ENCODE measurements at regions not wholly inside any gene's neighbourhood (a gene's known extent, or its start where the extent isn't known, plus 50 kb on each side); places are given as distances from the start of the nearest gene placed in this dataset.

GRCh38 chr9:91085517-91086291, 276.0 kb downstream of the AUH start:
- H3K4me1 ChIP-seq (ENCODE audit: control insufficient read depth, insufficient read depth, low read length): peaks cover 4% of the 10 kb centered on the region; the same call in 1 of the 2 replicates
- no peaks in the 10 kb centered on the region for H3K36me3 ChIP-seq (ENCODE audit: control insufficient read depth, insufficient read depth, low read length)
- H3K27me3 ChIP-seq (ENCODE audit: control insufficient read depth, insufficient read depth, low read length): no peaks in the 10 kb centered on the region
- no peak overlapping the region for H3K9ac ChIP-seq (ENCODE audit: low read length)
- H3K9me3 ChIP-seq (ENCODE audit: control insufficient read depth, insufficient read depth, low read depth, low read length): no peaks in the 10 kb centered on the region
- no peak overlapping the region for H3K27ac ChIP-seq (ENCODE audit: low read depth, low read length)
- no peak overlapping the region for H3K4me3 ChIP-seq (ENCODE audit: low read depth, low read length)

- no peaks in the 10 kb centered on the region for H3K9me3 ChIP-seq (ENCODE audit: control insufficient read depth, insufficient read depth, low read depth, low read length)
- no peak overlapping the region for H3K4me3 ChIP-seq (ENCODE audit: low read depth, low read length)
- no peaks in the 10 kb centered on the region for H3K36me3 ChIP-seq (ENCODE audit: control insufficient read depth, insufficient read depth, low read length)
- H3K27ac ChIP-seq (ENCODE audit: low read depth, low read length): no peak overlapping the region
- no peak overlapping the region for H3K9ac ChIP-seq (ENCODE audit: low read length)
- H3K27me3 ChIP-seq (ENCODE audit: control insufficient read depth, insufficient read depth, low read length): no peaks in the 10 kb centered on the region
- H3K4me1 ChIP-seq (ENCODE audit: control insufficient read depth, insufficient read depth, low read length): peaks cover 4% of the 10 kb centered on the region; the same call in 1 of the 2 replicates
These were observed 274.9 kb downstream of the AUH start for GRCh38 chr9:91086657-91087461.

DNA sequence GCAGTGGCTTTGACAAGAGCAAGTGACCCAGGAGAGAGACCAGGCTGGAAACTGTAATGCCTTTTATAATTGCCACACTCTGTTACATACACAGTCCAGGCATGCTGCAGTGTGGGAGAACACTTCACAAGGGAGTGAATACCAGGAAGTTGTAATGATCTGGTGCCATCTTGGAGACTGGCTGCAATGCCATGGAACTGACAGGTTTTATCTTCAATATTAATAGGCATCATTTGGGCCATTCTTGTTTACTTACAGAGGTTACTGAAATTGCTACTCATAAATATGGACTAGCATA, 274.3 kb downstream of the AUH start:
- H3K4me1 ChIP-seq (ENCODE audit: control insufficient read depth, insufficient read depth, low read length): peaks cover 4% of the 10 kb centered on the region; the same call in 1 of the 2 replicates
- H3K27ac ChIP-seq (ENCODE audit: low read depth, low read length): no peak overlapping the region
- H3K27me3 ChIP-seq (ENCODE audit: control insufficient read depth, insufficient read depth, low read length): no peaks in the 10 kb centered on the region

GRCh38 chr9:91089405-91090129, 272.2 kb downstream of the AUH start:
- Histone ChIP-seq H3K4me1 (ENCODE audit: control insufficient read depth, insufficient read depth, low read length) (no peaks in the 10 kb centered on the region; the same call in 1 of the 2 replicates), H3K9ac (ENCODE audit: low read length) (no peak overlapping the region), H3K27ac (ENCODE audit: low read depth, low read length) (no peak overlapping the region), H3K27me3 (ENCODE audit: control insufficient read depth, insufficient read depth, low read length) (no peaks in the 10 kb centered on the region), H3K9me3 (ENCODE audit: control insufficient read depth, insufficient read depth, low read depth, low read length) (no peaks in the 10 kb centered on the region), H3K4me3 (ENCODE audit: low read depth, low read length) (no peak overlapping the region), H3K36me3 (ENCODE audit: control insufficient read depth, insufficient read depth, low read length) (no peaks in the 10 kb centered on the region)

More for the DNA sequence above, 274.3 kb downstream of the AUH start:
- Histone ChIP-seq H3K9ac (ENCODE audit: low read length) (no peak overlapping the region), H3K36me3 (ENCODE audit: control insufficient read depth, insufficient read depth, low read length) (no peaks in the 10 kb centered on the region), H3K9me3 (ENCODE audit: control insufficient read depth, insufficient read depth, low read depth, low read length) (no peaks in the 10 kb centered on the region), H3K4me3 (ENCODE audit: low read depth, low read length) (no peak overlapping the region)

- H3K9ac ChIP-seq (ENCODE audit: low read length): no peak overlapping the region
- H3K36me3 ChIP-seq (ENCODE audit: control insufficient read depth, insufficient read depth, low read length): no peaks in the 10 kb centered on the region
- H3K4me3 ChIP-seq (ENCODE audit: low read depth, low read length): no peak overlapping the region
- peaks cover 1% of the 10 kb centered on the region; the same call in 1 of the 2 replicates for H3K9me3 ChIP-seq (ENCODE audit: control insufficient read depth, insufficient read depth, low read depth, low read length)
- H3K4me1 ChIP-seq (ENCODE audit: control insufficient read depth, insufficient read depth, low read length): no peaks in the 10 kb centered on the region; the same call in 1 of the 2 replicates
- H3K27me3 ChIP-seq (ENCODE audit: control insufficient read depth, insufficient read depth, low read length): no peaks in the 10 kb centered on the region
- H3K27ac ChIP-seq (ENCODE audit: low read depth, low read length): no peak overlapping the region
These were observed 271.6 kb downstream of the AUH start for GRCh38 chr9:91090130-91090410.

GRCh38 chr9:91092214-91092613, 269.5 kb downstream of the AUH start:
- H3K9me3 ChIP-seq (ENCODE audit: control insufficient read depth, insufficient read depth, low read depth, low read length): peaks cover 6% of the 10 kb centered on the region; the same call in 1 of the 2 replicates
- H3K36me3 ChIP-seq (ENCODE audit: control insufficient read depth, insufficient read depth, low read length): no peaks in the 10 kb centered on the region
- H3K9ac ChIP-seq (ENCODE audit: low read length): no peak overlapping the region
- H3K27ac ChIP-seq (ENCODE audit: low read depth, low read length): no peak overlapping the region
- no peaks in the 10 kb centered on the region for H3K27me3 ChIP-seq (ENCODE audit: control insufficient read depth, insufficient read depth, low read length)
- H3K4me1 ChIP-seq (ENCODE audit: control insufficient read depth, insufficient read depth, low read length): no peaks in the 10 kb centered on the region; the same call in 1 of the 2 replicates
- no peak overlapping the region for H3K4me3 ChIP-seq (ENCODE audit: low read depth, low read length)

DNA sequence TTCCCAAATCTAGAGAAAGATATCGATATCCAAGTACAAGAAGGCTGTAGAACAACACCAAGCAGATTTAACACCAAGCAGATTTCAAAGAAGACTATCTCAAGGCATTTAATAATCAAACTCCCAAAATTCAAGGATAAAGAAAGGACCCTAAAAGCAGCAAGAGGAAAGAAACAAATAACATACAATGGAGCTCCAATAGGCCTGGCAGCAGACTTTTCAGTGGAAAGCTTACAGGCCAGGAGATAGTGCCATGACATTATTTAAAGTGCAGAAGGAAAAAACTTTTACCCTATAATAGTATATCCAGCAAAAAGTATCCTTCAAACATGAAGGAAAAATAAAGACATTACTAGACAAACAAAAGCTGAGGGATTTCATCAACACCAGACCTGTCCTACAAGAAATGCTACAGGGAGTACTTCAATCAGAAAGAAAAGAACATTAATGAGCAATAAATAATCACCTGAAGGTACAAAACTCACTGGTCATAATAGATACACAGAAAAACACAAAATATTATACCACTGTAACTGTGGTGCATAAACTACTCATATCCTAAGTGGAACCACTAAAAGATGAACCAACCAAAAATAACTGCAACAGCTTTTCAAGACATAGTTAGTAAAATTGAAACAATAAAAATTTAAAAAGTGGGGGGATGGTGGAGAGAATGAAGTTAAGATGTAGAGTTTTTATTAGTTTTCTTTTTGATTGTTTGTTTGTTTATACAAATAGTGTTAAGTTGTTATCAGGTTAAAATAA, 267.2 kb downstream of the AUH start:
- H3K9ac ChIP-seq (ENCODE audit: low read length): no peak overlapping the region
- no peak overlapping the region for H3K27ac ChIP-seq (ENCODE audit: low read depth, low read length)
- peaks cover 6% of the 10 kb centered on the region; the same call in 1 of the 2 replicates for H3K9me3 ChIP-seq (ENCODE audit: control insufficient read depth, insufficient read depth, low read depth, low read length)
- H3K4me1 ChIP-seq (ENCODE audit: control insufficient read depth, insufficient read depth, low read length): no peaks in the 10 kb centered on the region
- H3K27me3 ChIP-seq (ENCODE audit: control insufficient read depth, insufficient read depth, low read length): no peaks in the 10 kb centered on the region
- H3K36me3 ChIP-seq (ENCODE audit: control insufficient read depth, insufficient read depth, low read length): no peaks in the 10 kb centered on the region
- no peak overlapping the region for H3K4me3 ChIP-seq (ENCODE audit: low read depth, low read length)

DNA sequence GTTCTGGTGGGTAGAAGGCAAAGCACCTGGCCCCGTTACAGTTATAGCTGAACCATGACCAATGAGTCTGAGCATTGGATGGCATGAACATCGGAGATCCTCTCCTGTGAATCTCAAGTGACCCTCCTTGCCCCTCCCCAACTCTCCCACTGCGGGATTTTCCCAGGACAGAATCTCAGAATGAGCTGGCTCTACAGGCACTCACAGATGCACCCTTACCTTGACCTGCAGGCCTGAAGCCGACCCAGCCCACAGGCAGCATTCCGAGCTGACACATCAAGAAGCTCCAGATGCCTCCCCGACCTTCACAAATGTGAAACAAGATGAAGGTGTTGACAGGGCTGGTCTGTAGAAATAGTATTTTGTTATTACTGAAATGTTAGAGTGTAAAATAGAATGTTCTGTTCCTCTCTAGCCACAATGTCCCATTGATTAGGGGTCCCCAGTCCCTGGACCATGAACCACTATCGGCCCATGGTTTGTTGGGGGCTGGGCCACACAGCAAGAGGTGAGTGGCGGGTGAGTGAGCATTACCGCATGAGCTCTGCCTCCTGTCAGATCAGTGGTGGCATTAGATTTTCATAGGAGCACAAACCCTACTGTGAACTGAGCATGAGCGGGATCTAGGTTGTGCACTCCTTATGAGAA, 263.4 kb downstream of the AUH start:
- Histone ChIP-seq H3K27ac (ENCODE audit: low read depth, low read length) (no peak overlapping the region), H3K4me3 (ENCODE audit: low read depth, low read length) (no peak overlapping the region), H3K9ac (ENCODE audit: low read length) (no peak overlapping the region), H3K27me3 (ENCODE audit: control insufficient read depth, insufficient read depth, low read length) (no peaks in the 10 kb centered on the region), H3K9me3 (ENCODE audit: control insufficient read depth, insufficient read depth, low read depth, low read length) (peaks cover 6% of the 10 kb centered on the region; the same call in 1 of the 2 replicates), H3K36me3 (ENCODE audit: control insufficient read depth, insufficient read depth, low read length) (no peaks in the 10 kb centered on the region), H3K4me1 (ENCODE audit: control insufficient read depth, insufficient read depth, low read length) (no peaks in the 10 kb centered on the region)

DNA sequence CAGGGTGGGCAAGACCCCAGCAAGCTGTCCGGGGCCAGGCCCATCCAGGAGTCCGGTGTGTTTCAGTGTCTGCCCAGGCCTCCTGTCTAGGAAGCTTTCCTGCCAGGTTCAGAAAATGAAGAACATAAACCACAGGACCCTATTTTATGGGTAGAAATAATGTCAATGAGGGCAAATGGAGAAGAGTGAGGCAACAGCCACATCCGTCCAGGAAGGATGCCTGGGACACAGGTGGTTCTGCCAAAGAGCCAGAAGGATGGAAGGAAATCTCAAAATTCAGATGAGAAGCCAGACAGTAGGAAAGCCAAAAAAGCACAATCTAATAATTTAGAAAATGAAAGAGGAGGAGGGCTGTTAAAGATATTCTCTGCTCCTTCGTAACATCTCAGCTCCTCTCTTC, 262.3 kb downstream of the AUH start:
- H3K4me1 ChIP-seq (ENCODE audit: control insufficient read depth, insufficient read depth, low read length): no peaks in the 10 kb centered on the region
- H3K9ac ChIP-seq (ENCODE audit: low read length): no peak overlapping the region
- no peak overlapping the region for H3K27ac ChIP-seq (ENCODE audit: low read depth, low read length)
- no peaks in the 10 kb centered on the region for H3K36me3 ChIP-seq (ENCODE audit: control insufficient read depth, insufficient read depth, low read length)
- H3K4me3 ChIP-seq (ENCODE audit: low read depth, low read length): no peak overlapping the region
- peaks cover 6% of the 10 kb centered on the region; the same call in 1 of the 2 replicates for H3K9me3 ChIP-seq (ENCODE audit: control insufficient read depth, insufficient read depth, low read depth, low read length)
- no peaks in the 10 kb centered on the region for H3K27me3 ChIP-seq (ENCODE audit: control insufficient read depth, insufficient read depth, low read length)

- Histone ChIP-seq H3K4me3 (ENCODE audit: low read depth, low read length) (no peak overlapping the region), H3K27ac (ENCODE audit: low read depth, low read length) (no peak overlapping the region), H3K36me3 (ENCODE audit: control insufficient read depth, insufficient read depth, low read length) (no peaks in the 10 kb centered on the region), H3K9me3 (ENCODE audit: control insufficient read depth, insufficient read depth, low read depth, low read length) (no peaks in the 10 kb centered on the region), H3K4me1 (ENCODE audit: control insufficient read depth, insufficient read depth, low read length) (no peaks in the 10 kb centered on the region), H3K27me3 (ENCODE audit: control insufficient read depth, insufficient read depth, low read length) (no peaks in the 10 kb centered on the region), H3K9ac (ENCODE audit: low read length) (no peak overlapping the region)
These were observed 260.8 kb downstream of the AUH start for GRCh38 chr9:91100878-91101450.

Measured in HUES6 (cell line).